ENCODE measurements at regions not wholly inside any gene's neighbourhood (a gene's known extent, or its start where the extent isn't known, plus 50 kb on each side); places are given as distances from the start of the nearest gene placed in this dataset.
"Not testable (repeated sequence)": the region's sequence is repeated elsewhere in the genome, so short reads cannot be mapped to it uniquely, and the experiment has no call there.

GRCh38 chr12:88865537-88865936 lies 285.3 kb upstream of the KITLG start:
- WGBS, 2 donors = 83 to 95% methylated on average over 1 of the region's 1 CpG
- DNase-seq (no peak), ATAC-seq (ENCODE audit: low FRiP score in 2 of 2) (no peak)
- Histone ChIP-seq H3K4me1 (peaks cover 4 to 12% (median 8%) of the 10 kb centered on the region in 4 donors), H3K4me3 (no peak overlapping the region), H3K27ac (no peak overlapping the region), H3K36me3 (no peaks in the 10 kb centered on the region), H3K9me3 (no peaks in the 10 kb centered on the region), H3K27me3 (no peaks in the 10 kb centered on the region)
- TF ChIP-seq POLR2A (IDR thresholded peaks at IDR 0.05) (no peak), CTCF (IDR thresholded peaks at IDR 0.05) (no peak), EP300 (IDR thresholded peaks at IDR 0.05) (no peak), POLR2AphosphoS5 (IDR thresholded peaks at IDR 0.05) (no peak)

GRCh38 chr12:88860851-88861250 lies 280.6 kb upstream of the KITLG start:
- Histone ChIP-seq H3K4me3 (no peak overlapping the region), H3K9me3 (no peaks in the 10 kb centered on the region), H3K27ac (no peak overlapping the region), H3K4me1 (no peaks in the 10 kb centered on the region), H3K36me3 (no peaks in the 10 kb centered on the region), H3K27me3 (no peaks in the 10 kb centered on the region)
- TF ChIP-seq CTCF (IDR thresholded peaks at IDR 0.05) = no peak
- TF ChIP-seq POLR2AphosphoS5 (IDR thresholded peaks at IDR 0.05) = no peak
- no peak for TF ChIP-seq EP300 (IDR thresholded peaks at IDR 0.05)
- TF ChIP-seq POLR2A (IDR thresholded peaks at IDR 0.05) = no peak
- WGBS, 2 donors = 82 to 88% methylated on average over 4 of the region's 4 CpGs
- ATAC-seq (ENCODE audit: low FRiP score in 2 of 2) (no peak), DNase-seq (no peak)

- no peak for DNase-seq
- no peak for TF ChIP-seq POLR2AphosphoS5 (IDR thresholded peaks at IDR 0.05)
- TF ChIP-seq CTCF (IDR thresholded peaks at IDR 0.05) = no peak
- no peak for TF ChIP-seq POLR2A (IDR thresholded peaks at IDR 0.05)
- no peak for TF ChIP-seq EP300 (IDR thresholded peaks at IDR 0.05)
- Histone ChIP-seq H3K36me3 (no peaks in the 10 kb centered on the region), H3K27ac (no peak overlapping the region), H3K27me3 (no peaks in the 10 kb centered on the region), H3K9me3 (no peaks in the 10 kb centered on the region), H3K4me3 (no peak overlapping the region), H3K4me1 (no peaks in the 10 kb centered on the region)
- 78 to 85% methylated on average over 2 of the region's 2 CpGs for WGBS, 2 donors
- ATAC-seq (ENCODE audit: low FRiP score in 2 of 2) = no peak
Observed at GRCh38 chr12:88856201-88856600, 275.9 kb upstream of the KITLG start.

GRCh38 chr12:88855301-88855700 lies 275.0 kb upstream of the KITLG start:
- no peak overlapping the region for H3K27ac ChIP-seq
- no peaks in the 10 kb centered on the region for H3K9me3 ChIP-seq
- no peaks in the 10 kb centered on the region for H3K4me1 ChIP-seq
- no peak for ATAC-seq (ENCODE audit: low FRiP score in 2 of 2)
- TF ChIP-seq POLR2AphosphoS5 (IDR thresholded peaks at IDR 0.05) = no peak
- no peak for TF ChIP-seq EP300 (IDR thresholded peaks at IDR 0.05)
- no peak overlapping the region for H3K4me3 ChIP-seq
- no peak for DNase-seq
- WGBS, 2 donors = 75 to 97% methylated on average over 1 of the region's 1 CpG
- no peaks in the 10 kb centered on the region for H3K36me3 ChIP-seq
- H3K27me3 ChIP-seq = no peaks in the 10 kb centered on the region

GRCh38 chr12:88854260-88854659 lies 274.0 kb upstream of the KITLG start:
- Histone ChIP-seq H3K27ac (no peak overlapping the region), H3K9me3 (no peaks in the 10 kb centered on the region), H3K4me3 (no peak overlapping the region), H3K36me3 (no peaks in the 10 kb centered on the region), H3K27me3 (no peaks in the 10 kb centered on the region), H3K4me1 (no peaks in the 10 kb centered on the region)
- WGBS, 2 donors = 60 to 66% methylated on average over 1 of the region's 1 CpG
- no peak for ATAC-seq (ENCODE audit: low FRiP score in 2 of 2)
- TF ChIP-seq POLR2AphosphoS5 (IDR thresholded peaks at IDR 0.05) (no peak), CTCF (IDR thresholded peaks at IDR 0.05) (no peak), EP300 (IDR thresholded peaks at IDR 0.05) (no peak), POLR2A (IDR thresholded peaks at IDR 0.05) (no peak)
- no peak for DNase-seq

- not testable (repeated sequence) for H3K4me3 ChIP-seq; H3K9me3 ChIP-seq; H3K4me1 ChIP-seq; H3K27me3 ChIP-seq; H3K36me3 ChIP-seq; H3K27ac ChIP-seq; ATAC-seq (ENCODE audit: low FRiP score in 2 of 2)
- 93 to 94% methylated on average over 9 to 13 of the region's 14 CpGs for WGBS, 2 donors
- DNase-seq = peak in 1 of 2 donors; percentile 2
Observed at GRCh38 chr12:88847246-88847645, 267.0 kb upstream of the KITLG start.
